NT2/D1 (cell line): ENCODE measurements at regions not wholly inside any gene's neighbourhood (a gene's known extent, or its start where the extent isn't known, plus 50 kb on each side); places are given as distances from the start of the nearest gene placed in this dataset.

Experiments
- SUZ12 ChIP-seq: IDR thresholded peaks from 2 replicates; pipeline ENCODE4 v1.6.1; 2011; ENCODE audit not compliant: insufficient read length, insufficient read depth; ENCODE audit errors: extremely low read depth
- YY1 ChIP-seq: IDR thresholded peaks from 2 replicates; pipeline ENCODE4 v1.6.1; 2011; ENCODE audit not compliant: insufficient read length, insufficient read depth
- ZNF274 ChIP-seq: IDR thresholded peaks from 2 replicates; pipeline ENCODE4 v1.6.1; 2011; ENCODE audit warnings: mild to moderate bottlenecking, low read depth, low read length

DNA sequence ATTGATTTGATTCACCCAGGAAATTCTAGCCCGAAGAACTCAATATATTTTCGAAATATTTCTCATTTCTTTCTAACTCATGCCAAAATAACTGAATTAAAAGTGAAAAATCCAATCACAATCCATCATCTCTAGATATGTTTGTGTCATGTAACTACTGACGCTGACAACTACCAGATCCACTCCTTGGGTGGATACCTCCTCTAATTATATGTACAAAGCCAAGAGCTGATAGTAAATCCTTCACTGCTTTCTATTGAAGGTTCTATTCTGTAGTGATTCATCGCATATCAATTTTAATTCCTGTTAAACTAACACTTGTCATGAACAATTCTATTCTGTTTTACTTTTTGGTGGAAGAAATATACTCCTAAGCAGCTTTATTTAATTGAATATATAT lies 1056.6 kb upstream of the NXPH2 start:
- no peak for TF ChIP-seq YY1
- TF ChIP-seq ZNF274 = no peak
- no peak for TF ChIP-seq SUZ12
